ENCODE measurements at regions not wholly inside any gene's neighbourhood (a gene's known extent, or its start where the extent isn't known, plus 50 kb on each side); places are given as distances from the start of the nearest gene placed in this dataset.

DNA sequence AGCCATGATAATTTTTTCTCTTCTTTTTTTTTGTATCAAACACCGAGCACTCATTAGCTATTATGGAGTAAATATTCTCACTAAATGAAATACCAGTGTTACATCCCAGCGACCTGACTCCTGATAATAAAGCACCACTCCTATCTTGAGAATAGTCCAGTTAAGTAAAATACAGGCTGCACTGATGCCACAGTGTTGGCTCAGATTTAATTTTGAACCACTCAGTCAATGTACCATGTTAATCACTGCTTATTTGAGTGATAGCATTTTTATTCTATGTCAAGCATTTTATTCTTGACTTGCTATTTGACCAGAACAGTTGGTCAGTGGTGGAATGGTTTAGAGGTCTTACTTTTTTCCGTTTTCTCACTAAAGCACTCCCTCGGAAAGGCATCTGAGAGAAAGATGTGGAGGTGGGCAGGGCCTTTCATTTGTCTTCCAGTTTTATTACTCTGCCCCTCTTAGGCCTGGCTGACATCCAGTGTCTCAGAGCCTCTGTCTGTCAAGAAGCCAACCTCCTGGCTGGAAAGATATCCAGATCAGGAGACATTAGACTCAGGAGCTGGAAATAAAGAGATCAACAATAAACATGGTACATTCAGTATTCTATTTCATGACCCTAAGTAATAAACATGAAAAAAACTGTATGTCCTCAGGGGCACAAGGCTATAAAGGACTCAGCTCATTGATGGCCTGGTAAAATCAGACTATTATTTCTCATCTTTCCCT, 457.8 kb downstream of the EPM2A start (continued):
- TF ChIP-seq SAP30 (IDR thresholded peaks at IDR 0.05; ENCODE audit: insufficient read depth, insufficient replicate concordance, low read length) (no peak), ZNF274 (IDR thresholded peaks at IDR 0.05; ENCODE audit: borderline replicate concordance, extremely low read depth, low read length) (no peak)

Measured in H1 (cell line).